Retinal pigment epithelial cell (primary cell): ENCODE measurements at regions not wholly inside any gene's neighbourhood (a gene's known extent, or its start where the extent isn't known, plus 50 kb on each side); places are given as distances from the start of the nearest gene placed in this dataset.
"Not testable (repeated sequence)": the region's sequence is repeated elsewhere in the genome, so short reads cannot be mapped to it uniquely, and the experiment has no call there.

ENCODE experiments used
- DNase-seq: peaks from one replicate; pipeline ENCODE4 v3.0.0-alpha.2; 2010; ENCODE audit warnings: low read depth
- H3K4me3 ChIP-seq: 2 replicates; pipeline ENCODE4 v1.5.1; 2011; ENCODE audit warnings: mild to moderate bottlenecking, low read length, control low read depth, moderate library complexity
- CTCF ChIP-seq: conservative IDR thresholded peaks from 2 replicates; pipeline ENCODE4 v1.5.1; 2011; ENCODE audit warnings: low read depth, low read length, control low read depth, inconsistent platforms

- no peak for DNase-seq
- no peak for TF ChIP-seq CTCF
- H3K4me3 ChIP-seq: no peak overlapping the region
These were observed 410.3 kb downstream of the KIF20B start for GRCh38 chr10:90111671-90112070.

- no peak overlapping the region for H3K4me3 ChIP-seq
- DNase-seq: no peak
- no peak for TF ChIP-seq CTCF
These were observed 411.3 kb downstream of the KIF20B start for GRCh38 chr10:90112681-90113080.

GRCh38 chr10:90118567-90118966 lies 417.2 kb downstream of the KIF20B start:
- not testable (repeated sequence) for DNase-seq, H3K4me3 ChIP-seq

GRCh38 chr10:90119631-90120280 lies 418.4 kb downstream of the KIF20B start:
- H3K4me3 ChIP-seq, DNase-seq: not testable (repeated sequence)

GRCh38 chr10:90125456-90126255 lies 424.3 kb downstream of the KIF20B start:
- no peak overlapping the region for H3K4me3 ChIP-seq
- no peak for DNase-seq
- no peak for TF ChIP-seq CTCF

- H3K4me3 ChIP-seq: no peak overlapping the region
- TF ChIP-seq CTCF: no peak
- DNase-seq: no peak
These were observed 424.8 kb downstream of the KIF20B start for GRCh38 chr10:90126256-90126595.

GRCh38 chr10:90130321-90131086 lies 429.1 kb downstream of the KIF20B start:
- no peak for TF ChIP-seq CTCF
- no peak overlapping the region for H3K4me3 ChIP-seq
- DNase-seq: no peak

GRCh38 chr10:90133606-90134005 lies 432.2 kb downstream of the KIF20B start:
- H3K4me3 ChIP-seq: no peak overlapping the region
- DNase-seq: no peak
- no peak for TF ChIP-seq CTCF
